GM21515 (cell line): ENCODE measurements at regions not wholly inside any gene's neighbourhood (a gene's known extent, or its start where the extent isn't known, plus 50 kb on each side); places are given as distances from the start of the nearest gene placed in this dataset.
"Not testable (repeated sequence)": the region's sequence is repeated elsewhere in the genome, so short reads cannot be mapped to it uniquely, and the experiment has no call there.

Experiments used
- ATAC-seq: cut with Tn5 transposase; IDR thresholded peaks from one replicate; pipeline ENCODE4 v1.9.1; 2021; ENCODE audit not compliant: unreplicated experiment

- ATAC-seq = no peak
Measured at GRCh38 chr7:16267953-16268820, 153.2 kb downstream of the CRPPA start.

- ATAC-seq = no peak
Measured at GRCh38 chr7:16266877-16267276, 154.5 kb downstream of the CRPPA start.

GRCh38 chr7:16266470-16266869 lies 154.9 kb downstream of the CRPPA start:
- ATAC-seq = not testable (repeated sequence)

GRCh38 chr7:16265863-16266458 lies 155.4 kb downstream of the CRPPA start:
- no peak for ATAC-seq

- ATAC-seq = no peak
Measured at GRCh38 chr7:16264823-16265804, 156.2 kb downstream of the CRPPA start.

DNA sequence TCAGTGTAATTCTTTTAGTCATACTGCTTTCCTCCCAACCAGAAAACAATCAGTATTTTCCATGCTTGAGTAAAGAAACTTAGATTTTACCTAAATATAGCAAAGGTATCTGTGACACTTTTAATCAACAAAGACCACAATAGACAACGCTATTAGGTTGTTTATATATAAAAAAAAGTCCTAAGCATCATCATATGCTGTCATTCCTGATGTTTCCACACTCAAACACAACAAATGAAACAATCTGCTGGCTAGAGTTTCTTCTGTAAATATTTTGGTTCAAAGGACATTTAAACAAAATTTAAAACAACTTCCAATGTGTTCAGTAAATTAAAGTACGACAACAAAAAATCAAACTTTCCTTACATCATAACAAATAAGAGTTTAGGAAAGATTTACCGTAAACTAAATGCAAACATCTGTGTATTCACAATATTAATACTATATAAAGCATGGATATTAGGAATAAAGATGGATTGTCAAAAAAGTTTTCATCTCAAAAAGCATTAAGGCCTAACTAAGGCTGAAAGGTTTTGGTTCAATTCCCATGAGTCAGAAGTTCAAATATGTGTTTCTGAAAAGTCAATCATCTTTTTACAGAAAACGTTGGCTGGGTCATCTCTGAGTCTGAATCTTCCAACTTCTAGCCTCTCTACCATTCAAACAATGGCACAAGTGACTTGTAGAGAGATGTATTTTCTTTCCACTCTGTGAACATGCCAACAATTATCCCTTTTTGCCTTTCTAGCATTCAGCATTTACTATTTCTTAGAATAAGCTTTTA lies 157.1 kb downstream of the CRPPA start:
- no peak for ATAC-seq

- not testable (repeated sequence) for ATAC-seq
Measured at GRCh38 chr7:16263377-16263776, 158.0 kb downstream of the CRPPA start.

DNA sequence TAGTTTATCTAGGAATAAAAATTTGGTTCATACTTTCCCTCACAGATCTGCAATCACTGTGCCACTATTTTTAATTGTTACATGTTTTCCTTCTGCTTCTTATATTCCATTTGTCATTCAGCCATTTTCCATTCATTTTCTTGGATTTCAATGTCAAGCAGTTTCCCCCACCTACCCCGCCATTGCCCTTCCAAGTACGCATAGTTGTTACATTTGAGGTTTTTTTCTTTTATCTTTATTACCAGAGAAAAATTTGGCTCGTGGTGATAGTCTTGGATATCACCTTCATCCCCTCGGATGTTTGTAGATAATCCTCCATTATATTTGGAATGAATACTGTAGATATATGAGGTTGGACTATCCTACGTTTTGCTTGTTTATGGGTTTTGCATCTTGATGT lies 159.7 kb downstream of the CRPPA start:
- no peak for ATAC-seq

- no peak for ATAC-seq
Measured at GRCh38 chr7:16261100-16261499, 160.2 kb downstream of the CRPPA start.

DNA sequence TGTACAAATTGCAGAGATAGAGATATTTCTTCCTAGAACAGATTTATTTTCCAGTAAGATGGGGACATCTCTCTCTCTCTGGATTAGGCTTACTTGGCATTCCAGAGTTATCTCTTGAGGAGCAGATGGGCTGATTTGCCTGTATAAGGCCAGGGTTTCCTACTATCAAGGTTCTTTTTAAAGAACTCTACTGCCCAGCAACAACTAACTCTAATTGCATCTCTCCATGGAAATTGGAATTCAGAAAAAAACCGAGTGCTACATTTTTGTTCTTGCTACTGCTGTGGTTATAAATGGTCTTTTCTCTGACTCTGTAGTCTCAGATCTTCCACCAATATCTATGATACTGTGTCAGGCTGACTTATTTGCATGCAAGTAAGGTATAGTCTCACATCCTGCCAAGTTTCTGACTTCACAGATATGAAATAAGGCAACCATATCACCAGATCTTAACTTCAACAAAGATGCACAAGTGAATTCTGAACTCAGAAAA lies 161.1 kb downstream of the CRPPA start:
- ATAC-seq = no peak

GRCh38 chr7:16256419-16256818 lies 164.9 kb downstream of the CRPPA start:
- ATAC-seq = not testable (repeated sequence)

DNA sequence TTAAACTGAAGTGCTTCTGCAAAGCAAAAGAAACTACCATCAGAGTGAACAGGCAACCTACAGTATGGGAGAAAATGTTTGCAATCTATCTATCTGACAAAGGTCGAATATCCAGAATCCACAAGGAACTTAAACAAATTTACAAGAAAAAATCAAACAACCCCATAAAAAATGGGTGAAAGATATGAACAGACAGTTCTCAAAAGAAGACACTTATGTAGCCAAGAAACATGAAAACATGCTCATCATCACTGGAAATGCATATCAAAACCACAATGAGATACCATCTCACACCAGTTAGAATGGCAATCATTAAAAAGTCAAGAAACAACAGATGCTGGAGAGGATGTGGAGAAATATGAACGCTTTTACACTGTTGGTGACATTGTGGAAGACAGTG lies 165.4 kb downstream of the CRPPA start:
- not testable (repeated sequence) for ATAC-seq

- not testable (repeated sequence) for ATAC-seq
Measured at GRCh38 chr7:16250655-16251054, 170.7 kb downstream of the CRPPA start.

DNA sequence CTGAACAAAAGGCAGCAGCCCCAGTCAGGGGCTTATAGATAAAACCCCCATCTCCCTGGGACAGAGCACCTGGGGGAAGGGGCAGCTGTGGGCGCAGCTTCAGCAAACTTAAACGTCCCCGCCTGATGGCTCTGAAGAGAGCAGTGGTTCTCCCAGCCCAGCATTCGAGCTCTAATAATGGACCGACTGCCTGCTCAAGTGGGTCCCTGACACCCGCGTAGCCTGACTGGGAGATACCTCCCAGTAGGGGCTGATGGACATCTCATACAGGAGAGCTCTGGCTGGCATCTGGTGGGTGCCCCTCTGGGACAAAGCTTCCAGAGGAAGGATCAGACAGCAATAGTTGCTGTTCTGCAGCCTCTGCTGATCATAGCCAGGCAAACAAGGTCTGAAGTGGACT lies 172.1 kb downstream of the CRPPA start:
- ATAC-seq = not testable (repeated sequence)

- not testable (repeated sequence) for ATAC-seq
Measured at GRCh38 chr7:16248556-16248955, 172.8 kb downstream of the CRPPA start.

GRCh38 chr7:16244469-16244868 lies 176.9 kb downstream of the CRPPA start:
- ATAC-seq = no peak

DNA sequence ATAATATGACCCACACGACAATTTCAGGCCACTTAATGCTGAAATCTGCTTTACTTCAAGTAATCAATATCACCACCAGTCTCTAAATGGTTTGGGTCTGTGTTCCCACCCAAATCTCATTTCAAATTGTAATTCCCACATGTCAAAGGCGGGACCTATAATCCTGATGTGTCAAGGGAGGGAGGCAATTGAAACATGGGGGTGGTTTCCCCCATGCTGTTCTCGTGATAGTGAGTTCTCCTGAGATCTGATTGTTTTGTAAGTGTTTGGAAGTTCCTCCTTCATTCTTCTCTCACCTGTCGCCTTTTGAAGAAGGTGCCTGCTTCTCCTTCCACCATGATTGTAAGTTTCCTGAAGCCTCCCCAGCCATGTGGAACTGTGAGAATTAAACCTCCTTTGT lies 178.4 kb downstream of the CRPPA start:
- no peak for ATAC-seq

DNA sequence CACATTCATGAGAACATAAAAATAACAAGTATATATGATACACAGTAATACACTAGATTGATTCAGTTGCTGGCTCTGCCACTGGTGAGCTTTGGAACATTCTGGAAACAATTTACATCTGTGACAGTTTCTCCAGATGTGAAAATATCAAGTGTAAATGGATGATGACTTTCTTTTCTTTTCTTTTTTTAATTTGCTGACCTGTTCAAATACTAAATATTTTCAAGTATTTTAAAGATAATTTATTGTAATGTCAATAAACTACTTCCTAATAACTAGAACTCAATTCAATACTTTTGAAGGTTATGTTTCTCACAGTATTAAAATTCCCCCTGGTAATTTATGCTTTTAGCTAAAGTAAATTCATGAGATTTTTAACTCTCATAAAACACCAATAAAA lies 180.3 kb downstream of the CRPPA start:
- ATAC-seq = no peak

DNA sequence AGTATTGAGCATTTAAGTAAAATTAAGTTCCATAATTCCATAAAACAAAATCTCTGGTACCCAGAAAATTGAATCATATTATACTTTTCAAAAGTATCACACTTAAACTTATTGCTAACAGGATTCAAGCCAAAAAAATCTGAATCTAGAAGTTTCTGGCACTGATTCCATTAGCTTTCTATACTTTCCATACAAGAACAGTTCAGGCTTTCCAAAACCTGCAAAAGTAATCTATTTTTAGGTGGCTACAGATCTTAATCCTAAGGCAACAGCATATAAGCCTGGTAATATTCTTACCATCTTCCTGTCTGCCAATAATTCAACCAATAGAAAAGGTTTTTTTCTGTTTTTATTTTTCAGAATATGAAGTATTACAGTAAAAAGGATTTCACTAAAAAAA lies 185.0 kb downstream of the CRPPA start:
- no peak for ATAC-seq
